Stimulated activated CD4-positive, alpha-beta T cell treated with anti-CD3 and anti-CD28 coated beads, Interleukin-1b, Interleukin-23, amount 100 ng/mL, for 24 hours (primary cell): ENCODE measurements at regions not wholly inside any gene's neighbourhood (a gene's known extent, or its start where the extent isn't known, plus 50 kb on each side); places are given as distances from the start of the nearest gene placed in this dataset.

Experiments used
- DNase-seq, 4 experiments: peaks; one replicate each; pipeline ENCODE4 v3.0.0-alpha.2; 2020; ENCODE audit warnings: low read depth in 4 of 4, low spot score in 1 of 4

GRCh38 chr4:24419181-24420034 is 164.9 kb downstream of the DHX15 start:
- peak; percentile 24 to 53 (median 48) for DNase-seq

- DNase-seq: no peak
Observed at GRCh38 chr4:24417206-24417605, 167.1 kb downstream of the DHX15 start.

- no peak for DNase-seq
Observed at GRCh38 chr4:24416293-24416692, 168.1 kb downstream of the DHX15 start.

GRCh38 chr4:24413311-24413784 is 171.0 kb downstream of the DHX15 start:
- DNase-seq: no peak

GRCh38 chr4:24411806-24412205 is 172.5 kb downstream of the DHX15 start:
- DNase-seq: no peak

- DNase-seq: no peak
Observed at GRCh38 chr4:24411299-24411698, 173.1 kb downstream of the DHX15 start.

GRCh38 chr4:24408640-24409039 is 175.7 kb downstream of the DHX15 start:
- no peak for DNase-seq

- DNase-seq: no peak
Observed at GRCh38 chr4:24405926-24406325, 178.4 kb downstream of the DHX15 start.

- no peak for DNase-seq
Observed at GRCh38 chr4:24405341-24405740, 179.0 kb downstream of the DHX15 start.

- no peak for DNase-seq
Observed at GRCh38 chr4:24404281-24404680, 180.1 kb downstream of the DHX15 start.

GRCh38 chr4:24403265-24403664 is 181.1 kb downstream of the DHX15 start:
- DNase-seq: no peak

GRCh38 chr4:24400537-24400936 is 183.8 kb downstream of the DHX15 start:
- DNase-seq: no peak

- no peak for DNase-seq
Observed at GRCh38 chr4:24396988-24397387, 187.4 kb downstream of the DHX15 start.

- no peak for DNase-seq
Observed at GRCh38 chr4:24395937-24396336, 188.4 kb downstream of the DHX15 start.

GRCh38 chr4:24394041-24394440 is 190.3 kb downstream of the DHX15 start:
- no peak for DNase-seq

GRCh38 chr4:24392613-24393012 is 191.7 kb downstream of the DHX15 start:
- no peak for DNase-seq

GRCh38 chr4:24382381-24382780 is 202.0 kb downstream of the DHX15 start:
- DNase-seq: no peak

GRCh38 chr4:24380957-24381665 is 203.2 kb downstream of the DHX15 start:
- no peak for DNase-seq

- DNase-seq: no peak
Observed at GRCh38 chr4:24373704-24374103, 210.7 kb downstream of the DHX15 start.

- no peak for DNase-seq
Observed at GRCh38 chr4:24372881-24373280, 211.5 kb downstream of the DHX15 start.

- no peak for DNase-seq
Observed at GRCh38 chr4:24372341-24372740, 212.0 kb downstream of the DHX15 start.

GRCh38 chr4:24370421-24370820 is 213.9 kb downstream of the DHX15 start:
- no peak for DNase-seq
